ENCODE measurements at regions not wholly inside any gene's neighbourhood (a gene's known extent, or its start where the extent isn't known, plus 50 kb on each side); places are given as distances from the start of the nearest gene placed in this dataset.
A peak's percentile ranks its signal among the peaks of the same experiment; 100 is the strongest.

DNA sequence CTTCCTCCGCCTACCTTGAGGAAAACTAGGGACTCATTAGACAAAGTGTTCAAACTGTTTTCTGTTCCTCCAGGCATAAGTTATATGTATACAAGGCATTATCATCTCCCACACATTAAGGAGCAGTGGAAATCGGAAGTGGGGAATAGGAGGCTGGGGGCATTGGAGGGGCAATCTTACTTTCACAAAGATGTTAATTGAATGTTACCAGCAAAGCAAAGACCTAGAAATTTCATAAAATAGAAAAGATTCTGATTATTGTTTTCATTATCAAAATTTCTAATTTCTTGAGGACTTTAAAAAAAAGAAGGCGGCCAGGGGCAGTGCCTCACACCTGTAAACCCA, 501.7 kb upstream of the JARID2 start:
- DNase-seq = no peak

- no peak for DNase-seq
These were observed 499.6 kb upstream of the JARID2 start for GRCh38 chr6:14746139-14746837.

DNA sequence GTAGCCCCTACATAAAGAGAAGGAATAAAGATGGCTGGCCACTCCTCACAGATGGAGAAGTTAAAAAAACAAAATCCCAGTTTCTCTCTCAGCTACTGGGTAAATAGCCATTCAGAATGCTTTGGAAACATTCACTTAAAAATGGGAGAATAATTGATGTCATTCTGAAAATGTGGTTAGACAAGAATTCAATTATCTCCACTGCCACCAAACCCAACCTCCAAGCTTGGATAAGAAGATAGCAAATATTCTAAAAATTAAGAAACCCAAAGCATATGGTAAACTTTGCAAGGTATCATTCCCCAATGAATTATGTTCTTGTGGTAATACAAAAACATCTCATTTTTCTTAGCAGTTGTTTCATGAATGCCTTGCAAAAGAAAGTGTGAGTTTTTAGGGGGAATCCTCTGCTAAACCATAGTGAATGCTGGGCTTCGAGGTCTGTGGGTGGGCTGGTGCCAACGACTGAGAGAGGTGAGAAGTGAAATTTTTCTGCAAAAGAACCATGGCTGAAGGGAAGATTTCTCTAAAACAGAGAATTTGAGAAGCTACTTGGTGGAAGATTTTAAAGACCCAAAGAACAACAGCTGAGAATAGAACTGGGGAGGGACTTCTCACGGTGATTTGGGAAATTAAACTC, 497.9 kb upstream of the JARID2 start:
- DNase-seq = no peak

- no peak for DNase-seq
These were observed 497.2 kb upstream of the JARID2 start for GRCh38 chr6:14748679-14749078.

DNA sequence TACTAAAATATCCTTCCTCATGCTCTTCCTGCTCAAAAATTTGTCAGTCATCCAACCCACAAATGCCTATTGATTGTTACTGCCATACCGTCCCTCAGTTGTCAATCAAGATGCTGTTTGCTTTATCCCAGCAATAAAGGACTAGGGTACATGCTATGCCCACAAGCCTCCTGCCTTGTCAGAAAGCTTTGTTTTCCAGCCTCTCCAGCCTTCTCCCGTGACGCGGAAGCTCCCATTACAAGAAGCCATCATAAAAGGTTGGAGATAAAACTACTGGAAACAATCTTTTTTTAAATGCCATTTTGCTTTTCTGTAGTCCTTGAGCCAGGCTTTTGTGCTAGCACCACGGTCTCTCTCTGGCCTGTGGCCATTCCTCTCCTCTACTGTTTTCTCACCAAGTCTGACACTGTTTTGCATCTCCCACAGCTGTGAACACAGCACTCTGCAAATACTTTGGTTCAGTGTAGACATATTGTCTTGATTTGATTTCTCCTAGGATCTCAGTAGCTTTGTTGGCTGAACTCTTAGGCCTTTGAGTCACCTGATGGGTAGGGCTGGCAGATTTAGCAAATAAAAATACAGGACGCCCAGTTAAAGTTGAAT, 495.7 kb upstream of the JARID2 start:
- no peak for DNase-seq

- no peak for DNase-seq
These were observed 494.2 kb upstream of the JARID2 start for GRCh38 chr6:14751645-14752175.

GRCh38 chr6:14754751-14755513, 490.9 kb upstream of the JARID2 start:
- DNase-seq = no peak

DNA sequence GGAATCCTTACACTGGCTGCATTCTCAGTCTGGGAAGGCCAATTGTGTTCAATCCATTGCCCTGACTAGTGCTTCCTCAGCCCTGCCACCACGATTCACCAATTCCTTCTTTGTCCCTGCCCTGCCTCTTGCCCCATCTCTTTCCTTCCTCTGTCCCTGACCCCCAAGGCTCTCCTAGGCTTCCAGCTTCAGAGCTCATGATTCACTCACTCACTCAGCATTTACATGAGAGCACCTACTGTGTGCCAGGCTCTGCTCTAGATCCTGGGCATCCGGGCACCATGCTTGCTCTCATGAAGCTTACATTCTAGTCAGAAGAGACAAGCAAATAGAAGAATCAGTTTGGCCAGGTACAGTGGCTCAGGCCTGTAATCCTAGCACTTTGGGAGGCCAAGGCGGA, 489.5 kb upstream of the JARID2 start:
- no peak for DNase-seq

GRCh38 chr6:14757014-14757413, 488.9 kb upstream of the JARID2 start:
- DNase-seq = no peak

- DNase-seq = no peak
These were observed 488.5 kb upstream of the JARID2 start for GRCh38 chr6:14757418-14757817.

- DNase-seq = no peak
These were observed 487.3 kb upstream of the JARID2 start for GRCh38 chr6:14758421-14759081.

DNA sequence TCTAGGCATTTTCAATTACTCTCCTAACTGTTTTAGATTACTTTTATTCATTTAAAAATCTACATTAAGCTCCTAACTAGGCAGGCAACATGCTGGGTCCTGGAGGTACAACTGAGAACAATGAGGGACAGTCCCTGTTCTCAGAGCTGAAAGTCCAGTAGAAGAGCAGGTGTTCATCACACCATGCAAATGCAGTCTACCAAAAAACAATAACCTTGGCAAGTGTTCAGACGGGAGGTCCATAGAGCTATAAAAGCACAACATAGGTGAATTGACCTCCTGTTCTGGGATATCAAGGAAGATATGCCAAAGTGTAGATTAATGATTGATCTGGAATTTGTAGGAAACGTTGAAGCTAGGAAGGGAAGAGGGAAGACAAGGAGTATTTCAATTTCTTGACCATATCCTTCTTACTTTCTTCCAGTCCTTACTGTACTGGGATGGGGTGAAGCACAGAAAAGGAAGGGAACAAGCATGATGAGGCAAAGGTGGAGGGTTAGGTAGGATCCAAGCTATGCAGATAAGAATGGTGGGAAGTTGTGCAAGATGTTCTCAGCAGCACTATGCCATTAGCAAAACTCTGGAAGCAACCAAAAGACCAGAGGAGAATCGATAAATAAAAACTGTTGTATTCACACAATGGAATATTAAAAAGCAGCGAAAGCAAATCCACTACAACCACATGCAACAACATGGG, 485.7 kb upstream of the JARID2 start:
- no peak for DNase-seq

DNA sequence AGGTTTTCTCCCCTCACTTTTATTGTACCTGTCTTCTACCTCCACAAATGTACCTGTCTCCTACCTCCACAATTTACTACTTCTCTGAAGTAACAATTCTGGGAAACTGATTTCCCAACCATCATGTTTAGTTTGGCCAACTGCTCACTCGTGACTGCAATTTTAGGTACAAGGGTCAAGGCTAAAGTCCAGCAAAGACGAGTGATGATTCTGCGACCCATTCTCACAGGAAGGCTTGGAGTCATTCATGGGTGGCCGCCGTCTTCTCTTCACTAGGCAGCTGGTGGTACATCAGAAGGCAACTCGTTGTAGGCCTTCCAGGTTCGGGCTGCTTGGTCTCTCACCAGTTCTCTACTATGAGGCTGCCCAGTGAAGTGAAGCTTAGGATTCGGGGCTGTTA, 483.8 kb upstream of the JARID2 start:
- no peak for DNase-seq

- DNase-seq = no peak
These were observed 482.7 kb upstream of the JARID2 start for GRCh38 chr6:14763139-14763538.

DNA sequence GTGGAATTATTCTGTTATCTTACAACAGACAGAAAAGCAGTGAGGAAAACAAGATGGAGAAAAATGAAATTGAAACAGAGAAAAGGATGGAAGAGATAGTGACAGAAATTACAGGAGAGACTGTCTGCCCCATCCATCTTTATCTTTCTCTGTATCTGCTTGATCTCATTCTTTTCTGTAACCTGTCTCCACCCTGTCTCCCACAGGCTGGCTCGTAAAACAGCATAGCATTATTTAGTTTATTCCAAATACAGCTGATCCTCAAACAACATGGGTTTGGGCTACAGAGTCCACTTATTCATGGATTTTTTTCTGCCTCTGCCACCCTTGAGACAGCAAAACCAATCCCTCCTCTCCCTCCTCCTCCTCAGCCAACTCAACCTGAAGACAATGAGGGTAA, 482.3 kb upstream of the JARID2 start:
- DNase-seq = no peak

DNA sequence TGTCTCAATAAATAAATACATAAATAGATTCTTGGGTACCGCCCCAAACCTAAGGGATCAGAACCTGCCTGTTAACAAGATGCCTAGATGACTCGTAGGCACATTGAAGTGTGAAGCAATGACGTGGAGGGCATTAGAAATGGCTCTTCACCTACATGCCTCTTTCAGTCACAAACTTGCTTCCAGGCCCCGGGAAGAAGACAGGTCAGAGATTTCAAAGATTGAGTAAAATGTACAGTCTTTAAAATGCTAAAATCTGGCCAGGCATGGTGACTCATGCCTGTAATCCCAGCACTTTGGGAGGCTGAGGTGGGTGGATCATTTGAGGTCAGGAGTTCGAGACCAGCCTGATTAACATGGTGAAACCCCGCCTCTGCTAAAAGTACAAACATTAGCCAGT, 480.8 kb upstream of the JARID2 start:
- DNase-seq = no peak

DNA sequence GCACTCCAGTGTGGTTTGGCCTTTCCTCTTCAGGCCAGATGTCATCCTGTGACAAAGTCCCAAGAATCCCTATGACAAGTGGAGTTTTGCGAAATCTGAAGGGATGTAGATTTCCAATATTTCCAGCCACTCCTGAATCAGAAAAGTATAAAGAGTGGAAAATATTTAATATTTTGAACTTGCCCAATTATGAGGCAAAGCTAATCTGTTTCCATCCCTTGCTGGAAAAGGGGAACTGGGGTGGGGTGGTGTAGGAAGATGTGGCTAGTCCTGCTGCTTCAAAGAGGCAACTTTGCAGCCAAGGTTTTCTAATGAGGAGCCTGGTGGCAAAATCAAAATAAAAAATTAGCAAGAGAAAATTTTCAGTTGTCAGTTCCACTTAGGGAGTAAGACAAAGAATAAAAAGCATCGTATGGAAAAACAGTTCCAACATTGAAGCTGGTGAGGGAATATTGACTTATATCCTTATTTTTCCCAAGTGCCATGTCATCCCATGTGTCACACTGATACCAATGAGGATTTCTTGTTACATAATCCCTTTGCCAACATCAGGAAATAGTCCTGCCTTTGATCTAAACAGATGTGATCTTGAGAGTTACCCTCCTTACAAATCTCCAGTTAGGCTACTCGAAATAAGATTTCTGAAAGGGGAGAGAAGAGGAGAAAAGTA, 480.0 kb upstream of the JARID2 start:
- no peak for DNase-seq

DNA sequence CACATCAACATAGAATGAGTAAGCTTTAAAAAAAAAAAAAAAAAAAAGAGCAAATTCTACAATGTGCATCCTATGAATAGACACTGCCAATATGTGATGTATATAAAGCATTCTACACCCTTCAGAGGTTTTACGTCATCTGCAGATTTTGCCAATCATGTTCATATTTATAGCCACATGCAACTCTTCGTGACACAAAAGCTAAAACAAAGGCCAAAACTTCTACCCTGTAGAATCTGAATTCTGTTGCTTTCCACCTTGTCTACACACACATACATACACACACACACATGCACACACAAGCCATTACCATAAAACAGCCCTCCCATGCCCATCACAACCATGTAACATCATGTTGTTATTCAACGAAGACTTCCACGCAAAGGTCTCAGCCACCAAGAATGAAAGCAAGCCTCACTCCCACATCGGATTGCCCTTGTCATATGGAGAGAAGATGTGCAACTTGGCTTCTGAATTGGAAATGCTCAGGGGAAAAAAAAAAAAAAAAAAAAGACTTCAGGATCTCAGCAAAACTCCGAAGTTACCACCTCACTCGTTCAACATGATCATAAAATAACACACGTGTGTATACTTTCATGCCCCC, 479.4 kb upstream of the JARID2 start:
- no peak for DNase-seq

- no peak for DNase-seq
These were observed 478.6 kb upstream of the JARID2 start for GRCh38 chr6:14767226-14767625.

GRCh38 chr6:14770040-14770439, 475.8 kb upstream of the JARID2 start:
- DNase-seq = no peak

DNA sequence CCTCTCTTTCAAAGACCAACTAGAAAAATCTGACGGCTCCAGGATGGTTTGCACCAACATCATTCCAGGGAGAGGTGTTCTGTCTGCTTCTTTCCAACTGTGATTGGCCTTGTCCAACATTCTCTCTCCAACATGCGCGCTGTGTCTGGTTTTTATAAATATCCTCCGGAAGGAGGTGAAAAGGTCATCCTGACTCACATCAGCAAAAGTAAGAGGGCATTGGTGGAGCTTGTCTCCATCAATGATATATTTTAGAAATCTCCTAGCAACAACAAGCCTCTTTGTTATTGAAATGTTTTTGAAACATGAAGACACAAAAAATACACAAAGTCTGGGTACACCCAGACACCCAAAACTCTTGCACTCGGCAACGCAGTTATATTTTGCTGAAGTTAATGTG, 475.3 kb upstream of the JARID2 start:
- DNase-seq = peak; percentile 4
